DND-41 (cell line): ENCODE measurements at regions not wholly inside any gene's neighbourhood (a gene's known extent, or its start where the extent isn't known, plus 50 kb on each side); places are given as distances from the start of the nearest gene placed in this dataset.

Experiments
- CTCF ChIP-seq: IDR thresholded peaks from 2 replicates; pipeline ENCODE4 v1.5.1; 2012; ENCODE audit warnings: borderline replicate concordance, low read length, moderate library complexity, mild to moderate bottlenecking; ENCODE audit not compliant: poor library complexity, severe bottlenecking; ENCODE audit errors: extremely low read depth
- EZH2 ChIP-seq: IDR thresholded peaks from 3 replicates; pipeline ENCODE4 v1.6.1; 2012; ENCODE audit warnings: borderline replicate concordance, low read depth, mild to moderate bottlenecking, moderate library complexity, low read length, inconsistent platforms; ENCODE audit not compliant: severe bottlenecking

- TF ChIP-seq CTCF (no peak), EZH2 (no peak)
These were observed 72.4 kb downstream of the TEX51 start for GRCh38 chr2:126971162-126971480.
